H9 (cell line): ENCODE measurements at regions not wholly inside any gene's neighbourhood (a gene's known extent, or its start where the extent isn't known, plus 50 kb on each side); places are given as distances from the start of the nearest gene placed in this dataset.

Experiments used
- DNase-seq: peaks from one replicate; pipeline ENCODE4 v3.0.0-alpha.2; 2017
- H2AFZ ChIP-seq: one replicate; pipeline ENCODE4 v1.6.1; 2013; ENCODE audit warnings: mild to moderate bottlenecking, low read length, control low read depth, moderate library complexity
- H2AK5ac ChIP-seq: 2 replicates; pipeline ENCODE4 v1.6.1; 2013; ENCODE audit warnings: low read length, control low read depth, mixed read lengths; ENCODE audit not compliant: insufficient read length
- H2BK120ac ChIP-seq: one replicate; pipeline ENCODE4 v1.6.1; 2013; ENCODE audit warnings: low read depth, mild to moderate bottlenecking, low read length, control low read depth, inconsistent platforms; ENCODE audit not compliant: poor library complexity, severe bottlenecking
- H2BK12ac ChIP-seq: 2 replicates; pipeline ENCODE4 v1.6.1; 2013; ENCODE audit warnings: low read length, control low read depth, mixed read lengths, low read depth; ENCODE audit not compliant: insufficient read length
- H2BK15ac ChIP-seq: 2 replicates; pipeline ENCODE4 v1.6.1; 2013; ENCODE audit warnings: low read depth, low read length, control low read depth
- H2BK20ac ChIP-seq: one replicate; pipeline ENCODE4 v1.6.1; 2013; ENCODE audit warnings: low read depth, mild to moderate bottlenecking, low read length, control low read depth, inconsistent platforms; ENCODE audit not compliant: poor library complexity, severe bottlenecking
- H2BK5ac ChIP-seq: 2 replicates; pipeline ENCODE4 v1.6.1; 2013; ENCODE audit warnings: low read length, control low read depth, mixed read lengths; ENCODE audit not compliant: insufficient read length
- H3K14ac ChIP-seq: 2 replicates; pipeline ENCODE4 v1.6.1; 2013; ENCODE audit warnings: low read length, control low read depth; ENCODE audit not compliant: insufficient read depth
- H3K18ac ChIP-seq: 2 replicates; pipeline ENCODE4 v1.6.1; 2013; ENCODE audit warnings: low read depth, mild to moderate bottlenecking, mixed read lengths, low read length, control low read depth; ENCODE audit not compliant: insufficient read length
- H3K23ac ChIP-seq: 2 replicates; pipeline ENCODE4 v1.6.1; 2013; ENCODE audit warnings: low read length, control low read depth, mixed read lengths, low read depth; ENCODE audit not compliant: insufficient read length
- H3K23me2 ChIP-seq: 2 replicates; pipeline ENCODE4 v1.6.1; 2013; ENCODE audit warnings: low read depth, mild to moderate bottlenecking, mixed read lengths, low read length, control low read depth; ENCODE audit not compliant: insufficient read length, poor library complexity, severe bottlenecking
- H3K27ac ChIP-seq: 2 replicates; pipeline ENCODE4 v1.5.1; 2013; ENCODE audit warnings: low read length, control low read depth, mixed read lengths, low read depth; ENCODE audit not compliant: insufficient read length
- H3K27me3 ChIP-seq: 2 replicates; pipeline ENCODE4 v1.6.1; 2013; ENCODE audit warnings: low read length, control low read depth, inconsistent platforms; ENCODE audit not compliant: insufficient read depth
- H3K4ac ChIP-seq: 2 replicates; pipeline ENCODE4 v1.6.1; 2013; ENCODE audit warnings: low read depth, mild to moderate bottlenecking, control low read depth, inconsistent platforms, low read length, moderate library complexity
- H3K4me1 ChIP-seq: 2 replicates; pipeline ENCODE4 v1.6.1; 2013; ENCODE audit warnings: low read length, control low read depth, inconsistent platforms; ENCODE audit not compliant: insufficient read depth
- H3K4me2 ChIP-seq: 2 replicates; pipeline ENCODE4 v1.6.1; 2013; ENCODE audit warnings: low read length, control low read depth, mixed read lengths; ENCODE audit not compliant: insufficient read length, insufficient read depth
- H3K56ac ChIP-seq: 2 replicates; pipeline ENCODE4 v1.6.1; 2013; ENCODE audit warnings: low read depth, mild to moderate bottlenecking, mixed read lengths, low read length, control low read depth; ENCODE audit not compliant: insufficient read length
- H3K79me1 ChIP-seq: 2 replicates; pipeline ENCODE4 v1.6.1; 2013; ENCODE audit warnings: low read depth, mild to moderate bottlenecking, moderate library complexity, low read length, control low read depth, inconsistent platforms; ENCODE audit not compliant: insufficient read depth, poor library complexity, severe bottlenecking
- H3K79me2 ChIP-seq: 2 replicates; pipeline ENCODE4 v1.6.1; 2013; ENCODE audit warnings: low read length, control low read depth, inconsistent platforms; ENCODE audit not compliant: insufficient read depth
- H3K9ac ChIP-seq: 2 replicates; pipeline ENCODE4 v1.6.1; 2013; ENCODE audit warnings: low read length, control low read depth, mixed read lengths; ENCODE audit not compliant: insufficient read length; ENCODE audit errors: extremely low read depth
- H3K9me3 ChIP-seq: one replicate; pipeline ENCODE4 v1.6.1; 2013; ENCODE audit warnings: low read depth, low read length, inconsistent platforms; ENCODE audit not compliant: control insufficient read depth
- H3T11ph ChIP-seq: one replicate; pipeline ENCODE4 v1.6.1; 2013; ENCODE audit warnings: mild to moderate bottlenecking, low read length, control low read depth, inconsistent platforms
- H4K20me1 ChIP-seq: one replicate; pipeline ENCODE4 v1.6.1; 2013; ENCODE audit not compliant: control insufficient read depth, insufficient read length, insufficient read depth
- H4K5ac ChIP-seq: 2 replicates; pipeline ENCODE4 v1.6.1; 2013; ENCODE audit warnings: low read depth, mild to moderate bottlenecking, mixed read lengths, low read length, control low read depth; ENCODE audit not compliant: insufficient read length
- H4K8ac ChIP-seq: replicated peaks from 2 replicates; pipeline ENCODE4 v1.6.1; 2013; ENCODE audit warnings: low read length, control low read depth, mixed read lengths, low read depth; ENCODE audit not compliant: insufficient read length
- H4K91ac ChIP-seq: 2 replicates; pipeline ENCODE4 v1.6.1; 2013; ENCODE audit warnings: low read depth, mild to moderate bottlenecking, moderate library complexity, mixed read lengths, low read length, control low read depth; ENCODE audit not compliant: insufficient read length
- H3K27ac Mint-ChIP-seq, 3 experiments: 2 replicates in 2 of 3; 3 replicates in 1 of 3; pipeline ENCODE4 v1.8.0; 2020 to 2021; ENCODE audit warnings: mixed read lengths in 3 of 3, mild to moderate bottlenecking in 1 of 3, moderate library complexity in 1 of 3
- H3K27me3 Mint-ChIP-seq: 2 replicates; pipeline ENCODE4 v1.8.0; 2021; ENCODE audit warnings: low read depth, mild to moderate bottlenecking, moderate library complexity, mixed read lengths
- H3K36me3 Mint-ChIP-seq, 3 experiments: 2 replicates in 2 of 3; 3 replicates in 1 of 3; pipeline ENCODE4 v1.8.0; 2020 to 2021; ENCODE audit warnings: low read depth in 3 of 3, mixed read lengths in 3 of 3; ENCODE audit not compliant: insufficient read depth in 1 of 3
- H3K4me1 Mint-ChIP-seq, 2 experiments: 2 replicates each; pipeline ENCODE4 v1.8.0; 2020; ENCODE audit warnings: mixed read lengths in 2 of 2
- H3K4me3 Mint-ChIP-seq, 2 experiments: 2 replicates in 1 of 2; 3 replicates in 1 of 2; pipeline ENCODE4 v1.8.0; 2020 to 2021; ENCODE audit warnings: mild to moderate bottlenecking in 2 of 2, mixed read lengths in 2 of 2, moderate library complexity in 1 of 2
- H3K9me3 Mint-ChIP-seq, 2 experiments: 2 replicates in 1 of 2; 3 replicates in 1 of 2; pipeline ENCODE4 v1.8.0; 2020; ENCODE audit warnings: mild to moderate bottlenecking in 2 of 2, mixed read lengths in 2 of 2, moderate library complexity in 1 of 2
- WGBS: extraction: QIAGEN DNeasy Blood & Tissue Kit; methylation state at CpG from one replicate; pipeline ENCODE4 v1.1.7; 2013; ENCODE audit warnings: missing lambda C conversion rate, low lambda C conversion rate, mixed read lengths; ENCODE audit not compliant: insufficient read length; ENCODE audit errors: extremely low coverage; 5-methylcytosine and 5-hydroxymethylcytosine counted together
- TF ChIP-seq, protein P1 (sequence below): fragments of 200-600 bp; sonication (generic); conservative IDR thresholded peaks from 3 replicates; pipeline ENCODE4 v1.8.0; 2021; ENCODE audit warnings: antibody characterized with exemption, mild to moderate bottlenecking

DNA sequence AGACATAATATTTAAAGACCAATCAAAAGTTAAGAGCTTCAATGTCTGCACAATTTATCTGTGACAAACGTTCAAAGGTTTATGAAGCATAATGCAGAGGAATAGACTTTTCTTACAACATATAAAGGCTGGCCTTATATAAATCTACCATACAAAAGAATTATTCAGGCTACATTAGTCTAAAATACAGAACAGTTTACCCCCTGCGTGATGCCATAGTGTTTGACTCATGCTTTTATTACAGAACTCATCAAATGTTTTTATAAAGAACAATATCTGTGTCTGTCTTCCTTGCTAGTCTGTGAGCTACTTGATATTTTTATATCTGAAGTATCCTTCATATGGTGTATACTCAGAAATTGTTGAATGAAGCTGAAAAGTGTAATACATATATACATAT, 1084.5 kb upstream of the FLRT2 start:
- H2BK5ac ChIP-seq = no peak overlapping the region
- H3K27me3 ChIP-seq = no peaks in the 10 kb centered on the region
- H2BK12ac ChIP-seq = no peak overlapping the region
- H3K79me1 ChIP-seq = no peaks in the 10 kb centered on the region
- H3K9me3 ChIP-seq = no peaks in the 10 kb centered on the region
- no peak overlapping the region for H4K8ac ChIP-seq
- no peak overlapping the region for H2BK15ac ChIP-seq
- no CpG with 5 or more reads among the region's 2 CpGs for WGBS
- no peak for DNase-seq
- no peak overlapping the region for H3K9ac ChIP-seq
- no peak overlapping the region for H3K18ac ChIP-seq
- no peak overlapping the region for H2BK120ac ChIP-seq
- Mint-ChIP-seq H3K27ac (no peak overlapping the region), H3K36me3 (no peaks in the 10 kb centered on the region), H3K4me3 (no peak overlapping the region), H3K4me1 (peaks cover 14 to 16% of the 10 kb centered on the region in 2 experiments), H3K27me3 (no peaks in the 10 kb centered on the region), H3K9me3 (no peaks in the 10 kb centered on the region)
- H3K4ac ChIP-seq = no peak overlapping the region
- H3K56ac ChIP-seq = no peak overlapping the region
- H3K4me2 ChIP-seq = no peak overlapping the region
- no peak overlapping the region for H3K23ac ChIP-seq
- no peak overlapping the region for H3K27ac ChIP-seq
- no peaks in the 10 kb centered on the region for H3K4me1 ChIP-seq
- H2BK20ac ChIP-seq = no peak overlapping the region
- H3T11ph ChIP-seq = no peak overlapping the region
- H3K79me2 ChIP-seq = no peaks in the 10 kb centered on the region
- TF ChIP-seq, protein P1, sequence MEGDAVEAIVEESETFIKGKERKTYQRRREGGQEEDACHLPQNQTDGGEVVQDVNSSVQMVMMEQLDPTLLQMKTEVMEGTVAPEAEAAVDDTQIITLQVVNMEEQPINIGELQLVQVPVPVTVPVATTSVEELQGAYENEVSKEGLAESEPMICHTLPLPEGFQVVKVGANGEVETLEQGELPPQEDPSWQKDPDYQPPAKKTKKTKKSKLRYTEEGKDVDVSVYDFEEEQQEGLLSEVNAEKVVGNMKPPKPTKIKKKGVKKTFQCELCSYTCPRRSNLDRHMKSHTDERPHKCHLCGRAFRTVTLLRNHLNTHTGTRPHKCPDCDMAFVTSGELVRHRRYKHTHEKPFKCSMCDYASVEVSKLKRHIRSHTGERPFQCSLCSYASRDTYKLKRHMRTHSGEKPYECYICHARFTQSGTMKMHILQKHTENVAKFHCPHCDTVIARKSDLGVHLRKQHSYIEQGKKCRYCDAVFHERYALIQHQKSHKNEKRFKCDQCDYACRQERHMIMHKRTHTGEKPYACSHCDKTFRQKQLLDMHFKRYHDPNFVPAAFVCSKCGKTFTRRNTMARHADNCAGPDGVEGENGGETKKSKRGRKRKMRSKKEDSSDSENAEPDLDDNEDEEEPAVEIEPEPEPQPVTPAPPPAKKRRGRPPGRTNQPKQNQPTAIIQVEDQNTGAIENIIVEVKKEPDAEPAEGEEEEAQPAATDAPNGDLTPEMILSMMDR = no peak
- H3K23me2 ChIP-seq = no peaks in the 10 kb centered on the region
- no peak overlapping the region for H4K5ac ChIP-seq
- no peak overlapping the region for H4K91ac ChIP-seq
- H2AFZ ChIP-seq = no peak overlapping the region
- no peak overlapping the region for H2AK5ac ChIP-seq
- no peaks in the 10 kb centered on the region for H4K20me1 ChIP-seq
- H3K14ac ChIP-seq = no peak overlapping the region
